DOHH2 (cell line): ENCODE measurements at regions not wholly inside any gene's neighbourhood (a gene's known extent, or its start where the extent isn't known, plus 50 kb on each side); places are given as distances from the start of the nearest gene placed in this dataset.

Experiments
- H3F3A ChIP-seq: fragments of 200-600 bp; sonication (generic), shearing (Covaris generic); 2 replicates; pipeline ENCODE4 v1.6.0; 2016; ENCODE audit warnings: antibody characterized with exemption, mild to moderate bottlenecking; ENCODE audit not compliant: control insufficient read depth, insufficient read depth
- H3K27ac ChIP-seq: fragments of 200-600 bp; sonication (generic); 2 replicates; pipeline ENCODE4 v1.5.1; 2014; ENCODE audit warnings: low read depth, mild to moderate bottlenecking, low read length, moderate library complexity
- H3K27me3 ChIP-seq: fragments of 200-600 bp; sonication (generic); 2 replicates; pipeline ENCODE4 v1.6.1; 2014; ENCODE audit warnings: mild to moderate bottlenecking, low read length, mixed read lengths; ENCODE audit not compliant: control insufficient read depth
- H3K36me3 ChIP-seq: fragments of 200-600 bp; sonication (generic); 2 replicates; pipeline ENCODE4 v1.6.1; 2014; ENCODE audit warnings: mild to moderate bottlenecking, low read length, moderate library complexity, mixed read lengths; ENCODE audit not compliant: control insufficient read depth
- H3K4me1 ChIP-seq: fragments of 200-600 bp; sonication (generic); 2 replicates; pipeline ENCODE4 v1.6.1; 2014; ENCODE audit warnings: mild to moderate bottlenecking, low read length, mixed read lengths; ENCODE audit not compliant: control insufficient read depth
- H3K4me2 ChIP-seq: fragments of 200-600 bp; sonication (generic); 2 replicates; pipeline ENCODE4 v1.6.0; 2014; ENCODE audit warnings: mild to moderate bottlenecking, low read length, moderate library complexity
- H3K4me3 ChIP-seq: fragments of 200-600 bp; sonication (generic); 2 replicates; pipeline ENCODE4 v1.5.1; 2014; ENCODE audit warnings: mild to moderate bottlenecking, low read length, mixed read lengths
- H3K79me2 ChIP-seq: fragments of 200-600 bp; sonication (generic); 2 replicates; pipeline ENCODE4 v1.6.1; 2014; ENCODE audit warnings: mild to moderate bottlenecking, low read length, mixed read lengths; ENCODE audit not compliant: control insufficient read depth
- H3K9me2 ChIP-seq: fragments of 200-600 bp; sonication (generic); replicated peaks from 2 replicates; pipeline ENCODE4 v1.6.1; 2014; ENCODE audit warnings: mild to moderate bottlenecking, low read length, mixed read lengths; ENCODE audit not compliant: control insufficient read depth
- H3K9me3 ChIP-seq: fragments of 200-600 bp; sonication (generic); 2 replicates; pipeline ENCODE4 v1.6.1; 2014; ENCODE audit warnings: antibody characterized with exemption, low read length, mixed read lengths; ENCODE audit not compliant: control insufficient read depth, insufficient read depth
- H4K20me1 ChIP-seq: fragments of 200-600 bp; sonication (generic); 2 replicates; pipeline ENCODE4 v1.6.0; 2014; ENCODE audit warnings: low read depth, mild to moderate bottlenecking, antibody characterized with exemption, low read length, moderate library complexity; ENCODE audit not compliant: control insufficient read depth, insufficient read depth
- EZH2phosphoT487 ChIP-seq: fragments of 200-600 bp; sonication (generic); IDR thresholded peaks from 2 replicates; pipeline ENCODE4 v1.6.1; 2017; ENCODE audit warnings: borderline replicate concordance, mild to moderate bottlenecking, antibody characterized with exemption, low read length, moderate library complexity, mixed read lengths
- TF ChIP-seq, protein P1 (sequence below): fragments of 200-600 bp; sonication (generic); IDR thresholded peaks from one replicate; pipeline ENCODE4 v1.5.1; 2014; ENCODE audit warnings: antibody characterized with exemption, mild to moderate bottlenecking, low read depth, low read length; ENCODE audit not compliant: poor library complexity, severe bottlenecking

DNA sequence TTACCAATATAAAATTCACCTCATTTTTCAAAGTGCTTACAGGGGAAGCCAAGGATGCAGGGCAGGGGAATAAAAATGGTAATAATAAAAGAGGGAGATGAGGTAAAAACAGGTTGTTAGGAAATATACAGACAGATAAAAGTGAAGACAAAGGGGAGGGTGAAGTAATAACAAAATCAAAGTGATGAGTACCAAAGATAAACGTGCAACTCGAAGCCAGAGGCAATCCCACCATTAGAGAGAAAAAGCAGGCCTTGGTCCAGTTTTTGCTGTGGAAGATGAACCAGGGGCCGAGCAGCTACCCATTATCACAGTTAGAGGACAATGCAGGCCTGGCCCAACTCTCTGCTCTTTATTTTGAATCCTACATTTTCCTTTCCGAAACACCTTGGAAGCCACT is 99.6 kb upstream of the UPP2 start:
- Histone ChIP-seq H3K4me3 (no peak overlapping the region), H3K27ac (no peak overlapping the region), H4K20me1 (no peaks in the 10 kb centered on the region), H3K36me3 (no peaks in the 10 kb centered on the region), H3K27me3 (peaks cover 9% of the 10 kb centered on the region; the same call in 1 of the 2 replicates), H3K4me1 (no peaks in the 10 kb centered on the region), H3K79me2 (no peaks in the 10 kb centered on the region), H3K9me2 (no peaks in the 10 kb centered on the region), H3K9me3 (no peaks in the 10 kb centered on the region), H3K4me2 (no peak overlapping the region), H3F3A (no peaks in the 10 kb centered on the region)
- TF ChIP-seq, protein P1, sequence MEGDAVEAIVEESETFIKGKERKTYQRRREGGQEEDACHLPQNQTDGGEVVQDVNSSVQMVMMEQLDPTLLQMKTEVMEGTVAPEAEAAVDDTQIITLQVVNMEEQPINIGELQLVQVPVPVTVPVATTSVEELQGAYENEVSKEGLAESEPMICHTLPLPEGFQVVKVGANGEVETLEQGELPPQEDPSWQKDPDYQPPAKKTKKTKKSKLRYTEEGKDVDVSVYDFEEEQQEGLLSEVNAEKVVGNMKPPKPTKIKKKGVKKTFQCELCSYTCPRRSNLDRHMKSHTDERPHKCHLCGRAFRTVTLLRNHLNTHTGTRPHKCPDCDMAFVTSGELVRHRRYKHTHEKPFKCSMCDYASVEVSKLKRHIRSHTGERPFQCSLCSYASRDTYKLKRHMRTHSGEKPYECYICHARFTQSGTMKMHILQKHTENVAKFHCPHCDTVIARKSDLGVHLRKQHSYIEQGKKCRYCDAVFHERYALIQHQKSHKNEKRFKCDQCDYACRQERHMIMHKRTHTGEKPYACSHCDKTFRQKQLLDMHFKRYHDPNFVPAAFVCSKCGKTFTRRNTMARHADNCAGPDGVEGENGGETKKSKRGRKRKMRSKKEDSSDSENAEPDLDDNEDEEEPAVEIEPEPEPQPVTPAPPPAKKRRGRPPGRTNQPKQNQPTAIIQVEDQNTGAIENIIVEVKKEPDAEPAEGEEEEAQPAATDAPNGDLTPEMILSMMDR = no peak
- TF ChIP-seq EZH2phosphoT487 = no peak

DNA sequence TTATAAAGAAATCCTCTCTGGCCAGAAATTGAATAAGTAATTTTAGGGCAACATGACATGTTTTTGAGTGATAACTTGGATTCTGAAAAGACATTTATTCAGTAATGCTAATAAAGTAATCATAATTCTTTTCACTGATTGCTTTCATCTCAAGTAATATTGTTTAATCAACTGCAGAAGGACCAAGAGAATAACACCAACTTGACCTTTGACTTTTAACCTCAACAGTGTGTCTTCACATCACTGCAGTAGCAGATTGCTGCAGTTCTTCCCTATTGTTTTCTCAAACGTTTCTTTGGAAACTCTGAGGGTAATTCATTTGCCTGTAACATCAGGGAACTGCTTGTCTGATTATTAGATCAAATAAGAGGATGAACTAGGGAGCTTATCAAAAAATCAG is 104.9 kb upstream of the UPP2 start:
- H3K4me3 ChIP-seq = no peak overlapping the region
- H3K36me3 ChIP-seq = no peaks in the 10 kb centered on the region
- no peak overlapping the region for H3K4me2 ChIP-seq
- H3K27ac ChIP-seq = no peak overlapping the region
- H3K9me3 ChIP-seq = no peaks in the 10 kb centered on the region
- H3K4me1 ChIP-seq = no peaks in the 10 kb centered on the region
- no peaks in the 10 kb centered on the region for H4K20me1 ChIP-seq
- H3K79me2 ChIP-seq = no peaks in the 10 kb centered on the region
- H3F3A ChIP-seq = no peaks in the 10 kb centered on the region
- H3K9me2 ChIP-seq = no peaks in the 10 kb centered on the region
- no peak for TF ChIP-seq EZH2phosphoT487
- TF ChIP-seq, protein P1 = no peak
- no peaks in the 10 kb centered on the region for H3K27me3 ChIP-seq

DNA sequence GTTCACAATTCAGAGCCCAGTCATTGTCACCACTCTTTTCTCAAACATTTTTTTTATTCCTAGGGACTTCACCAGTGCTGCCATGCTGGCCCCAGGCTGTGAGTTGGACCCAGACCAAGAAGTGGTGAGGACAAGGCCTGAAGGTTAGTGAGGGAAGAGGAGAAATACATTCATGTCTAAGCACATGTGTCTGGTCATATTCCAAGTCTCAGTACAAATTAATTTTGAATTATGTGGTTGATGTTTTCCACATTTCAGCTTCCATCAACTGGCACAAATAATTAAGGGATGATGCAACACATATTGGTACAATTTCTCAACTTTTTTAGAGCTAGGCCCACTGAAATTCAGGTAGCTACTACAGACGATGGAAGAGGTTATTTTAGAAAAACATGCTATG is 106.6 kb upstream of the UPP2 start:
- Histone ChIP-seq H3K27ac (no peak overlapping the region), H3K4me2 (no peak overlapping the region), H3K27me3 (no peaks in the 10 kb centered on the region), H3K4me1 (no peaks in the 10 kb centered on the region), H3F3A (no peaks in the 10 kb centered on the region), H3K9me3 (no peaks in the 10 kb centered on the region), H3K36me3 (no peaks in the 10 kb centered on the region), H3K9me2 (no peaks in the 10 kb centered on the region), H4K20me1 (no peaks in the 10 kb centered on the region), H3K4me3 (no peak overlapping the region), H3K79me2 (no peaks in the 10 kb centered on the region)
- TF ChIP-seq, protein P1 = no peak
- no peak for TF ChIP-seq EZH2phosphoT487

DNA sequence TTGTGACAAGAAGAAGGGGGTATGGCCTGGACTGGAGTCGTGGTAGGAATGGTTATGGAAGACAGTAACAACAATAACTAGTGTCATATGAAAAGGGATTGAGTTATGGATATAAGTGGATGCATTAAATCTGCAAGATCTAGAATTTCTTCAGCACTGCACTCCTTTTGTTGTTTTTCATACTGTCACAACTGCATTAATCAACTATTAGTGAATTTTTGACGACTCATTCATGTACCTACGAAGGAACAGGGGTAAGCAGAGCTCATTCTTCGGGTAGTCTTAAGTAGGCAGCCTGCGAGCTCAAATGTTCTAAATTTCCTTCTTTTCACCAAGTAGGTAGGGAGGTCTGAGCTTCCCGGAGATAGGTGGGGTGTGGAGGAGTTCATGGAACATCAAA is 109.7 kb upstream of the UPP2 start:
- H3K36me3 ChIP-seq = no peaks in the 10 kb centered on the region
- H4K20me1 ChIP-seq = no peaks in the 10 kb centered on the region

More for the DNA sequence above, 109.7 kb upstream of the UPP2 start:
- Histone ChIP-seq H3K79me2 (no peaks in the 10 kb centered on the region), H3K27ac (no peak overlapping the region), H3K9me3 (no peaks in the 10 kb centered on the region), H3K9me2 (no peaks in the 10 kb centered on the region), H3F3A (no peaks in the 10 kb centered on the region), H3K4me1 (no peaks in the 10 kb centered on the region), H3K27me3 (no peaks in the 10 kb centered on the region), H3K4me3 (no peak overlapping the region), H3K4me2 (no peak overlapping the region)
- TF ChIP-seq, protein P1 = no peak
- TF ChIP-seq EZH2phosphoT487 = no peak
